DND-41 (cell line): ENCODE measurements at regions not wholly inside any gene's neighbourhood (a gene's known extent, or its start where the extent isn't known, plus 50 kb on each side); places are given as distances from the start of the nearest gene placed in this dataset.

Source experiments
- EZH2 ChIP-seq: IDR thresholded peaks from 3 replicates; pipeline ENCODE4 v1.6.1; 2012; ENCODE audit warnings: borderline replicate concordance, low read depth, mild to moderate bottlenecking, moderate library complexity, low read length, inconsistent platforms; ENCODE audit not compliant: severe bottlenecking
- TF ChIP-seq, protein P1 (sequence below): IDR thresholded peaks from 2 replicates; pipeline ENCODE4 v1.5.1; 2012; ENCODE audit warnings: borderline replicate concordance, low read length, moderate library complexity, mild to moderate bottlenecking; ENCODE audit not compliant: poor library complexity, severe bottlenecking; ENCODE audit errors: extremely low read depth

DNA sequence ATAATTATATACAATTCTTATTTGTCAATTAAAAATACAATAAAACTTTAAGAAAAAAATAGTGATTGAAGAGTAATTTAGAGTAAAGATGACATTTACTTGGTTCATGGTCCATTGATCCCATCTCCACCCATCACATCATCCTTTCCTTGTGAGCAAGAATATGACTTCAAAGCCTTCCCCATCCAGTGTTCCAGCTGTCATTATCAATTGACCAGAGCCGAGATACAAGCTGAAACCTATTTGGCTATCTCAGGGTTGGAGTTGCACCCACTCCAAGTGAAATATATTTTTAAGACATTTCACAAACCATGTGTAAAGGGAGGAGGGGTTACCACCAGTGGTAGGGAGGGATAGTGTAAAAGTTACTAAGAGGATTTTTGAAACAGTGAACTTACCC lies 428.9 kb upstream of the C1orf87 start:
- TF ChIP-seq, protein P1, sequence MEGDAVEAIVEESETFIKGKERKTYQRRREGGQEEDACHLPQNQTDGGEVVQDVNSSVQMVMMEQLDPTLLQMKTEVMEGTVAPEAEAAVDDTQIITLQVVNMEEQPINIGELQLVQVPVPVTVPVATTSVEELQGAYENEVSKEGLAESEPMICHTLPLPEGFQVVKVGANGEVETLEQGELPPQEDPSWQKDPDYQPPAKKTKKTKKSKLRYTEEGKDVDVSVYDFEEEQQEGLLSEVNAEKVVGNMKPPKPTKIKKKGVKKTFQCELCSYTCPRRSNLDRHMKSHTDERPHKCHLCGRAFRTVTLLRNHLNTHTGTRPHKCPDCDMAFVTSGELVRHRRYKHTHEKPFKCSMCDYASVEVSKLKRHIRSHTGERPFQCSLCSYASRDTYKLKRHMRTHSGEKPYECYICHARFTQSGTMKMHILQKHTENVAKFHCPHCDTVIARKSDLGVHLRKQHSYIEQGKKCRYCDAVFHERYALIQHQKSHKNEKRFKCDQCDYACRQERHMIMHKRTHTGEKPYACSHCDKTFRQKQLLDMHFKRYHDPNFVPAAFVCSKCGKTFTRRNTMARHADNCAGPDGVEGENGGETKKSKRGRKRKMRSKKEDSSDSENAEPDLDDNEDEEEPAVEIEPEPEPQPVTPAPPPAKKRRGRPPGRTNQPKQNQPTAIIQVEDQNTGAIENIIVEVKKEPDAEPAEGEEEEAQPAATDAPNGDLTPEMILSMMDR: no peak
- no peak for TF ChIP-seq EZH2
